Keratinocyte (primary cell): ENCODE measurements at regions not wholly inside any gene's neighbourhood (a gene's known extent, or its start where the extent isn't known, plus 50 kb on each side); places are given as distances from the start of the nearest gene placed in this dataset.

ENCODE experiments used
- DNase-seq: peaks from one replicate; pipeline ENCODE4 v3.0.0-alpha.2; 2011; ENCODE audit warnings: low read depth, missing footprints, low spot score
- FAIRE-seq: peaks from 2 replicates; lab custom pipeline; 2011; peaks lifted over from hg19 to GRCh38; lab: Jason Lieb, UNC
- H2AFZ ChIP-seq: 2 replicates; pipeline ENCODE4 v1.6.0; 2012; ENCODE audit warnings: low read length, control low read depth, inconsistent platforms; ENCODE audit not compliant: control insufficient read depth
- H3K27ac ChIP-seq: 2 replicates; pipeline ENCODE4 v1.5.1; 2011; ENCODE audit warnings: low read length; ENCODE audit not compliant: control insufficient read depth, insufficient read depth
- H3K27me3 ChIP-seq: 3 replicates; pipeline ENCODE4 v1.6.0; 2011; ENCODE audit warnings: low read length; ENCODE audit not compliant: control insufficient read depth, insufficient read depth; ENCODE audit errors: extremely low read depth
- H3K36me3 ChIP-seq, 2 experiments: 2 replicates in 1 of 2; 3 replicates in 1 of 2; pipeline ENCODE4 v1.5.1; 2011; ENCODE audit warnings: low read length in 2 of 2, mild to moderate bottlenecking in 1 of 2; ENCODE audit not compliant: control insufficient read depth in 2 of 2, insufficient read depth in 2 of 2; ENCODE audit errors: extremely low read depth in 1 of 2
- H3K4me1 ChIP-seq: 3 replicates; pipeline ENCODE4 v1.5.1; 2011; ENCODE audit warnings: low read length; ENCODE audit not compliant: control insufficient read depth, insufficient read depth; ENCODE audit errors: extremely low read depth
- H3K4me2 ChIP-seq: 3 replicates; pipeline ENCODE4 v1.6.0; 2011; ENCODE audit warnings: low read depth, low read length; ENCODE audit not compliant: control insufficient read depth, insufficient read depth; ENCODE audit errors: extremely low read depth
- H3K4me3 ChIP-seq, 3 experiments: fragments of 200-600 bp in 1 of 3; sonication (generic) in 1 of 3; 2 replicates in 2 of 3; 3 replicates in 1 of 3; pipeline ENCODE4 v1.5.1; 2011 to 2016; ENCODE audit warnings: low read length in 3 of 3, mild to moderate bottlenecking in 3 of 3, control low read depth in 2 of 3, inconsistent platforms in 1 of 3, low read depth in 1 of 3, mixed read lengths in 1 of 3, mixed run types in 1 of 3, moderate library complexity in 1 of 3; ENCODE audit not compliant: control insufficient read depth in 2 of 3, insufficient read depth in 2 of 3; ENCODE audit errors: extremely low read depth in 1 of 3
- H3K79me2 ChIP-seq: 2 replicates; pipeline ENCODE4 v1.6.0; 2012; ENCODE audit warnings: low read length; ENCODE audit not compliant: control insufficient read depth, insufficient read depth
- H3K9ac ChIP-seq: 3 replicates; pipeline ENCODE4 v1.6.0; 2011; ENCODE audit warnings: low read length; ENCODE audit not compliant: control insufficient read depth, insufficient read depth; ENCODE audit errors: extremely low read depth
- H3K9me1 ChIP-seq: 3 replicates; pipeline ENCODE4 v1.6.0; 2011; ENCODE audit warnings: low read length; ENCODE audit not compliant: control insufficient read depth, insufficient read depth; ENCODE audit errors: extremely low read depth
- H3K9me3 ChIP-seq: 2 replicates; pipeline ENCODE4 v1.5.1; 2012; ENCODE audit warnings: low read depth, low read length; ENCODE audit not compliant: control insufficient read depth
- H4K20me1 ChIP-seq: 3 replicates; pipeline ENCODE4 v1.6.0; 2011; ENCODE audit warnings: low read length; ENCODE audit not compliant: control insufficient read depth, insufficient read depth; ENCODE audit errors: extremely low read depth
- EZH2 ChIP-seq: IDR thresholded peaks from one replicate; pipeline ENCODE4 v1.6.1; 2012; ENCODE audit warnings: inconsistent platforms, mild to moderate bottlenecking, low read length, moderate library complexity
- dilution Hi-C: fragments of 300-500 bp; cut with MboI; formaldehyde crosslinking; loops from one replicate; pipeline ENCODE4 v1.7.0; 2020; ENCODE audit warnings: low sequenced_read_pairs; ENCODE audit not compliant: extremely low pct_ligation_motif_present
- TF ChIP-seq, protein P1 (sequence below), 3 experiments: IDR thresholded peaks in 1 of 3; conservative IDR thresholded peaks in 1 of 3; optimal IDR thresholded peaks in 1 of 3; 2 replicates in 2 of 3; 3 replicates in 1 of 3; pipeline versions ENCODE3 to v1.5.1; 2011; ENCODE audit warnings: low read length in 3 of 3, mild to moderate bottlenecking in 3 of 3, moderate library complexity in 2 of 3, control low read depth in 1 of 3, inconsistent platforms in 1 of 3; ENCODE audit not compliant: insufficient read depth in 2 of 3; ENCODE audit errors: extremely low read depth in 1 of 3

DNA sequence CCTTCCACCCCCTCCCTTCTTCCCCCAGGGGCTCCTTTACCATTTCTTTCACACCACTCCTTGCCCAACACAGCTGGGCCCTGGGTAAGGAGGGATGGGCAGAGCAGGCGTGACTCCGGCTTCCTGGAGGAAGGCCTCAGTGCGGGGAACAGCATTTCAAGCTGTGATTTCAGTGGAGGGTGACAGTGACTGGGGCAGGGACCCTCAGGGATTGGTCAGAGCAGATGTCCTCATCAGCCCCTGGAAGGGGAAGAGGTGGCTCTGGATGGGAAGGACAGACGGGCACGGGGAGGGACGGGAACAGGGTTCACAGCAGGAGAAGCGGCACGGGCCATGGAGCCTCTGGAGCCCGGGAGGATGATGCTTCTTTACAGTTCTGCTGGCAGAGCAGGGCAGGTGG, 130.8 kb upstream of the TWIST2 start:
- H3K9me1 ChIP-seq = no peaks in the 10 kb centered on the region
- H3K79me2 ChIP-seq = no peaks in the 10 kb centered on the region
- H4K20me1 ChIP-seq = no peaks in the 10 kb centered on the region
- H3K9me3 ChIP-seq = no peaks in the 10 kb centered on the region
- peaks cover 15% of the 10 kb centered on the region for H3K4me1 ChIP-seq
- no peaks in the 10 kb centered on the region for H3K36me3 ChIP-seq
- TF ChIP-seq EZH2 = no peak
- TF ChIP-seq, protein P1, sequence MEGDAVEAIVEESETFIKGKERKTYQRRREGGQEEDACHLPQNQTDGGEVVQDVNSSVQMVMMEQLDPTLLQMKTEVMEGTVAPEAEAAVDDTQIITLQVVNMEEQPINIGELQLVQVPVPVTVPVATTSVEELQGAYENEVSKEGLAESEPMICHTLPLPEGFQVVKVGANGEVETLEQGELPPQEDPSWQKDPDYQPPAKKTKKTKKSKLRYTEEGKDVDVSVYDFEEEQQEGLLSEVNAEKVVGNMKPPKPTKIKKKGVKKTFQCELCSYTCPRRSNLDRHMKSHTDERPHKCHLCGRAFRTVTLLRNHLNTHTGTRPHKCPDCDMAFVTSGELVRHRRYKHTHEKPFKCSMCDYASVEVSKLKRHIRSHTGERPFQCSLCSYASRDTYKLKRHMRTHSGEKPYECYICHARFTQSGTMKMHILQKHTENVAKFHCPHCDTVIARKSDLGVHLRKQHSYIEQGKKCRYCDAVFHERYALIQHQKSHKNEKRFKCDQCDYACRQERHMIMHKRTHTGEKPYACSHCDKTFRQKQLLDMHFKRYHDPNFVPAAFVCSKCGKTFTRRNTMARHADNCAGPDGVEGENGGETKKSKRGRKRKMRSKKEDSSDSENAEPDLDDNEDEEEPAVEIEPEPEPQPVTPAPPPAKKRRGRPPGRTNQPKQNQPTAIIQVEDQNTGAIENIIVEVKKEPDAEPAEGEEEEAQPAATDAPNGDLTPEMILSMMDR (optimal IDR thresholded peaks at IDR 0.05 in 1 of 3, IDR thresholded peaks at IDR 0.05 in 1 of 3, conservative IDR thresholded peaks at IDR 0.05 in 1 of 3; ENCODE audit: extremely low read depth in 1 of 3, insufficient read depth in 2 of 3, low read length in 3 of 3) = no peak
- FAIRE-seq = no peak
- DNase-seq = no peak
- no peak overlapping the region for H3K4me2 ChIP-seq
- no peak overlapping the region for H3K27ac ChIP-seq
- H3K9ac ChIP-seq = no peak overlapping the region
- peaks cover 3% of the 10 kb centered on the region for H3K27me3 ChIP-seq
- dilution Hi-C loops = no loop called here
- no peak overlapping the region for H2AFZ ChIP-seq
- no peak overlapping the region for H3K4me3 ChIP-seq

DNA sequence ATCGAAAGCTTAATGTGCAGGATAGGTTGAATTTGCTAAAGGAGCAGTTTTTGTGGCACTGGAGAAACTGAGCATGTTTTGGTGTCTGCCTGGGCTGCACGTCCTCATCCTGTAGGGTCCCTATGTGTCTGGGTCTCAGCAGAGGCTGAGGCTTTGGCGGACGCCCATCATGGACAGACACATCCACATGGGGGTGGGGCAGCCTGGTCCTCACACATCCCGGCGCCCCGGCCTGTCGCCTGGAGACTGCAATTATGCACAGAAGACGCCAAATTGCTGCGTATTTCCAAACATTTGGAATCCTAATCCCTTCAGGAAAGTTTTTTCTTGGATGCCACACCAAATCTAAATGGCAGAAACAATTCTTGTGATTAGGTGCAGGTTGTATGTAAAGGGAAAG, 128.2 kb upstream of the TWIST2 start:
- no peak overlapping the region for H3K27ac ChIP-seq
- H3K4me1 ChIP-seq = peaks cover 15% of the 10 kb centered on the region
- TF ChIP-seq, protein P1 (optimal IDR thresholded peaks at IDR 0.05 in 1 of 3, IDR thresholded peaks at IDR 0.05 in 1 of 3, conservative IDR thresholded peaks at IDR 0.05 in 1 of 3; ENCODE audit: extremely low read depth in 1 of 3, insufficient read depth in 2 of 3, low read length in 3 of 3) = no peak
- no peak for TF ChIP-seq EZH2
- no peaks in the 10 kb centered on the region for H3K36me3 ChIP-seq
- H3K9ac ChIP-seq = no peak overlapping the region
- H2AFZ ChIP-seq = peak overlapping the region; percentile 26
- no peaks in the 10 kb centered on the region for H3K9me1 ChIP-seq
- no peak for DNase-seq
- H3K79me2 ChIP-seq = no peaks in the 10 kb centered on the region
- H3K27me3 ChIP-seq = no peaks in the 10 kb centered on the region
- H3K9me3 ChIP-seq = no peaks in the 10 kb centered on the region
- no peak for FAIRE-seq
- no peak overlapping the region for H3K4me3 ChIP-seq
- dilution Hi-C loops = no loop called here
- H3K4me2 ChIP-seq = no peak overlapping the region
- no peaks in the 10 kb centered on the region for H4K20me1 ChIP-seq
